ENCODE measurements at regions not wholly inside any gene's neighbourhood (a gene's known extent, or its start where the extent isn't known, plus 50 kb on each side); places are given as distances from the start of the nearest gene placed in this dataset.

DNA sequence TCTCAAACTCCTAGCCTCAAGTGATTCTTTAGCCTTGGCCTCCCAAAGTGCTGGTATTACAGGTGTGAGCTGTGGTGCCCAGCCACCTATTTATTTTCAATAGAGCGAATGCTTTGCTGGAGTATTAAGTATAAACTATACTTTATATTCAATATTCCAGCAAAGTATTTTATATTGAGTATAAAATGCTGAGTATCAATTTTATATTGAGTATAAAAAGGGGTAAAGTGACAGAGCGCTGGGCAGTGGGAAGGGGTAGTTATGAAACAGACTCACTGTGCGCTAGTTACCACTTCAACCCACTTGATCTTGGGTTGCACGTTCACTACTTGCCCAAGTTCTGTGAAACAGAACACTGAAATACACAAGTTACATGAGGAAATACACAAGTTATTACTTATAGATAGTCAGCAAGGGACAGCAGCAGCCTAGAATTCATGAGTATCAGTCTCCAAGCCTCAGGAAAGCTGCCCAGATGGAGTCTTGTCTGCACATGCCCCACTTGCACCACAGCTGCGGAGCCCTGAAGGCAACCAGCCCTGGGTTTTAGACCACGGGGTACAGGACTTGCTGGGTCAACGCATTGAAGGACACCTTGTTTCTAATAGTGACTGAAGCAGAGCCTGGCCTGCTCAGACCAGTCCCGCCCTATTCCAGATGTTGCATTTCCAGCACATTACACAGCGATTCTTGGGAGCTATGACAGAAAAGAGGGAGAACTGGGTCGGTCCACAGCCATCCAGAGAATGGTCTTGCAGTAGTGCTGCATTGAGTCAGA lies 51.6 kb upstream of the SYT13 start:
- no peak for ATAC-seq
- Histone ChIP-seq H3K9me3 (no peaks in the 10 kb centered on the region), H3K4me3 (no peak overlapping the region), H3K4me1 (peaks cover 0 to 24% (median 6%) of the 10 kb centered on the region in 3 donors), H3K36me3 (no peaks in the 10 kb centered on the region), H3K27me3 (peaks cover 26% of the 10 kb centered on the region), H3K27ac (no peak overlapping the region)
- TF ChIP-seq POLR2A (IDR thresholded peaks at IDR 0.05), result no peak
- no peak for TF ChIP-seq EP300 (IDR thresholded peaks at IDR 0.05)
- no peak for TF ChIP-seq POLR2AphosphoS5 (IDR thresholded peaks at IDR 0.05)
- TF ChIP-seq, protein P1, sequence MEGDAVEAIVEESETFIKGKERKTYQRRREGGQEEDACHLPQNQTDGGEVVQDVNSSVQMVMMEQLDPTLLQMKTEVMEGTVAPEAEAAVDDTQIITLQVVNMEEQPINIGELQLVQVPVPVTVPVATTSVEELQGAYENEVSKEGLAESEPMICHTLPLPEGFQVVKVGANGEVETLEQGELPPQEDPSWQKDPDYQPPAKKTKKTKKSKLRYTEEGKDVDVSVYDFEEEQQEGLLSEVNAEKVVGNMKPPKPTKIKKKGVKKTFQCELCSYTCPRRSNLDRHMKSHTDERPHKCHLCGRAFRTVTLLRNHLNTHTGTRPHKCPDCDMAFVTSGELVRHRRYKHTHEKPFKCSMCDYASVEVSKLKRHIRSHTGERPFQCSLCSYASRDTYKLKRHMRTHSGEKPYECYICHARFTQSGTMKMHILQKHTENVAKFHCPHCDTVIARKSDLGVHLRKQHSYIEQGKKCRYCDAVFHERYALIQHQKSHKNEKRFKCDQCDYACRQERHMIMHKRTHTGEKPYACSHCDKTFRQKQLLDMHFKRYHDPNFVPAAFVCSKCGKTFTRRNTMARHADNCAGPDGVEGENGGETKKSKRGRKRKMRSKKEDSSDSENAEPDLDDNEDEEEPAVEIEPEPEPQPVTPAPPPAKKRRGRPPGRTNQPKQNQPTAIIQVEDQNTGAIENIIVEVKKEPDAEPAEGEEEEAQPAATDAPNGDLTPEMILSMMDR (IDR thresholded peaks at IDR 0.05), result no peak
- WGBS, 2 donors (ENCODE audit: low coverage in 1 of 2), result 90 to 91% methylated on average over 5 to 7 of the region's 10 CpGs

DNA sequence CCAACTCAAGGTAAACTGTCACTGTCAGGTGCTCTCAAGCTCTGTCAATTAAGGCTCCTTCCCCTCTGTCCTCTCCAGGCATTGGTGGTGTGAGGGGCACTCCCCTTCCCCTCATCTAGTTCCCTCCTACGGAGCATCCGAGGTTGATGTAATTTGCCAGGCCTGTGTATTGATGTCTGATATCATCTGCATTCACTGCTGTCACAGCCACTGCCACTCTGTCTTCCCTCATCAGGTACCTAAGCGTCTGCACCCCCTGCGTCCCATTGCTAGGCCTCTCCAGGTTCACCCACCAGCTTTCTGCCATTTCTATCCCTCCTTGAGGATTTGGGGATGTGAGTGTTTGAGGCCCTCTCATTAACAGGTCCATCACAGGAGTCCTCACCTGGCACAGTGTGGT lies 50.0 kb upstream of the SYT13 start:
- Histone ChIP-seq H3K36me3 (no peaks in the 10 kb centered on the region), H3K27me3 (peaks cover 19% of the 10 kb centered on the region), H3K27ac (no peak overlapping the region), H3K4me3 (no peak overlapping the region), H3K4me1 (peaks cover 0 to 30% (median 8%) of the 10 kb centered on the region in 3 donors), H3K9me3 (no peaks in the 10 kb centered on the region)
- WGBS, 2 donors (ENCODE audit: low coverage in 1 of 2), result 85% methylated on average over 2 to 4 of the region's 4 CpGs
- TF ChIP-seq EP300 (IDR thresholded peaks at IDR 0.05) (no peak), POLR2AphosphoS5 (IDR thresholded peaks at IDR 0.05) (no peak), POLR2A (IDR thresholded peaks at IDR 0.05) (no peak)
- TF ChIP-seq, protein P1 (IDR thresholded peaks at IDR 0.05), result no peak
- ATAC-seq, result no peak

Small RNA genes lying in the stretch of these regions (small RNA-seq; reads per million reads assigned to genes)
- 0 reads per million in 4 donors for gene AC103855.4

All from gastroesophageal sphincter (tissue), 4 donors.